ENCODE measurements at regions not wholly inside any gene's neighbourhood (a gene's known extent, or its start where the extent isn't known, plus 50 kb on each side); places are given as distances from the start of the nearest gene placed in this dataset.

DNA sequence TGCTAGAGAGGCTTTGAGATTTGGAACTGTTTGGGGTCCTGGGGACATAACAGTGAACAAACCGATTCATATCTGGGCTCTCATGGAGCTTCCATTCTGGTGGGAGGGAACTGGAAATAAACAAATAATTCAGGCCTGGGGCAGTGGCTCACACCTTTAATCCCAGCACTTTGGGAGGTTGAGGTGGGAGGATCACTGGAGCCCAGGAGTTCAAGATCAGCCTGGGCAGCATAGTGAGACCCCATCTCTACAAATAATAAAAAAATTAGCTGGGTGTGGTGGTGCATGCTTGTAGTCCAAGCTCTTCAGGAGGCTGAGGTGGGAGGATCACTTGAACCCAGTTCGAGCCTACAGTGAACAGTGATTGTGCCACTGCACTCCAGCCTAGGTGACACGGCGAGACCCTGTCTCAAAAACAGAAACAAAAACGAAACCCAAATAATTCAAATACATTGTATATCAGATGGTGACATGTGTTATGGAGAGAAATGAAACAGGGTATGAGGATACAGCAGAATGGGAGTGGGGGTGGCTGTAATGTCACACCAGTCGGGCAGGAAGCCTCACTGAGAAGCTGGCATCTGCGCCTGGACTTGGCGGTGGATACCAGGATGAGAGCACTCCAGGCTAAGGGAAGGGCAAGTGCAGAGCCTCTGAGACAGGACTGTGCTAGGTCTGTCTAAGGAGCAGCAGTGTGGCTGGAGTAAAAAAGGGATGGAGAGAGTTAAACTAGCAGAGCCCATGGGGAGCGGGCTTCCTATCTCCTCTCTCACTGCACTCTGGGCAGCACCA, 131.1 kb upstream of the ZNF536 start:
- no peaks in the 10 kb centered on the region for H3K9me3 ChIP-seq
- no peak for TF ChIP-seq Cebpa-rat (IDR thresholded peaks at IDR 0.05)
- no peaks in the 10 kb centered on the region for H3K27me3 ChIP-seq
- no peaks in the 10 kb centered on the region for H3K36me3 ChIP-seq
- H3K9ac ChIP-seq: no peak overlapping the region
- no peak overlapping the region for H3K4me2 ChIP-seq
- H3K27ac ChIP-seq: no peak overlapping the region
- H3K4me1 ChIP-seq: no peaks in the 10 kb centered on the region
- no peak overlapping the region for H3K4me3 ChIP-seq
- no peaks in the 10 kb centered on the region for H4K20me1 ChIP-seq

DNA sequence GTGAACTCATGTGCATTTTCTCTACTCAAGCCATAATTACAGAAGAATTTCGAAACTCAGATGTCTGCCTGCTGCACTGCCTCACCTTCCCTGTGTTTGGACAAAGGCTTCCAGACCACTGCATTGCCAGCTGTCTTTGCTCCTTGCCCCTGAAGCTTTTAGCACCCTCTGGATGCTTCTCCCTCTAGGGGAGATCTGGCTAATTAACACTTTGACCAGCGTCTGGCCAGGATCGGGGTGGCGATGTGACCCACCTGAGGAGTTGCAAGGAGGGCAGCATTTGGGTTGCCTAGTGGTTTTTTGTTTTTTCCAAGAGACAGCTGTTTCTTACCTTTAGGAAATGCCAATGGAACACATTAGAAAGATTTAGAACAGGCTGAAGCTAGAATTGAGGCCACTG, 127.7 kb upstream of the ZNF536 start:
- no peaks in the 10 kb centered on the region for H3K4me1 ChIP-seq
- TF ChIP-seq Cebpa-rat (IDR thresholded peaks at IDR 0.05): no peak
- no peaks in the 10 kb centered on the region for H4K20me1 ChIP-seq

DNA sequence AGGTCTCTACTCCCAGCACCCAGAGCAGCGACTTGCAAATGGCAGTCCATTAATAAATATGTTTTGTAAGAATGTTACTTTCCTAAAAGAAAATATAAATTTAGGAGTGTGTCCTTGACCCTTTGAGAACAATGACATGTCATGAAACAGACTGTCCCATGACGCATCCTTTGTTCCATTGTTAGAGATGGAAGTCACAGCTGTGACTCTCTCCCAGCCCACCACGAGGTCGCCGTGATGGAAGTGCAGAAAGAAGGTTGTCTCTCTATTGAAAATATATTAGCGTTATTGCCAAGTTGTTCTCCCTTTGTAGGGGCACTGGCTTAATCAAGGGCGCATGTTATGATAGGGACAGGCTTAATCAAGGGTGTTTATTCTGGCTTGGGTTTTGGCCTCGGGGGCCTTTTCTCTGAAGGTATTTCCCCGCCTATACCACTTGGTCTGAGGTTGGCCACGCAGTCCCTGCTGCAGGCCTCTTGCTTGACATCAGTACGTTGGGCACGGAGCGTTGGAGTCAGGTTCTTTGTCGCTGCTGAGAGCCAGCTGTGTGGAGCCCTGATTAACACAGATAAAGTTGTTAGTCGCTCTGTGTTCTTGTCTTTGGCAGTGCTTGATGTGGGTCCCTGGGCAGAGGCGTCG, 126.7 kb upstream of the ZNF536 start:
- H3K4me2 ChIP-seq: no peak overlapping the region
- H3K9me3 ChIP-seq: no peaks in the 10 kb centered on the region
- H3K27me3 ChIP-seq: no peaks in the 10 kb centered on the region
- H3K4me3 ChIP-seq: no peak overlapping the region
- no peak for TF ChIP-seq Cebpa-rat (IDR thresholded peaks at IDR 0.05)
- H4K20me1 ChIP-seq: no peaks in the 10 kb centered on the region
- no peak overlapping the region for H3K27ac ChIP-seq
- no peak overlapping the region for H3K9ac ChIP-seq
- H3K4me1 ChIP-seq: no peaks in the 10 kb centered on the region
- H3K36me3 ChIP-seq: no peaks in the 10 kb centered on the region

More for the DNA sequence above, 127.7 kb upstream of the ZNF536 start:
- Histone ChIP-seq H3K36me3 (no peaks in the 10 kb centered on the region), H3K9me3 (no peaks in the 10 kb centered on the region), H3K9ac (no peak overlapping the region), H3K4me3 (no peak overlapping the region), H3K4me2 (no peak overlapping the region), H3K27ac (no peak overlapping the region), H3K27me3 (no peaks in the 10 kb centered on the region)

DNA sequence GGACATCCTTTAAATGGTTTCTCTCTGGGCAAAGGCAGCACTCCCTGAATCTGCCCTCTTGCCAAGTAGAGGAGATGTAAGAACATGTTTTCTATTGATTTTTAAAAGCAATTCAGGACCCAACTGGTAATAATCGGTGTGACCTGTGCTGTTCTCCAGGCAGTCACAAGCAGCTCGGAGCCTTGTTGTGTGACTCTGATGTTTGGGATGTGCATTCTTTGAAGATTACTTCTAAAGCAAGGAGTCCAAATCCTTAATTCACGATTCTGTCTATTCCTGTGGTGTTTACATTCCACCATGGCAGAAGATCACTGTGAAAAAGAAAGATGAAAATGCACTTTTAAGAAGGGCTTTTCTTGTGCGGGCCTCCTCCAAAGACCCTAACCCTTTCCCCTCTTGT, 122.3 kb upstream of the ZNF536 start:
- Histone ChIP-seq H3K27ac (no peak overlapping the region), H3K9ac (no peak overlapping the region), H3K27me3 (no peaks in the 10 kb centered on the region), H3K4me3 (no peak overlapping the region), H4K20me1 (no peaks in the 10 kb centered on the region), H3K4me2 (no peak overlapping the region), H3K4me1 (no peaks in the 10 kb centered on the region), H3K9me3 (no peaks in the 10 kb centered on the region), H3K36me3 (no peaks in the 10 kb centered on the region)
- TF ChIP-seq Cebpa-rat (IDR thresholded peaks at IDR 0.05): no peak

GRCh38 chr19:30252214-30252613, 120.0 kb upstream of the ZNF536 start:
- H3K27ac ChIP-seq: no peak overlapping the region
- no peak overlapping the region for H3K4me2 ChIP-seq
- H3K4me1 ChIP-seq: no peaks in the 10 kb centered on the region
- no peaks in the 10 kb centered on the region for H3K36me3 ChIP-seq
- no peaks in the 10 kb centered on the region for H4K20me1 ChIP-seq
- no peak overlapping the region for H3K4me3 ChIP-seq
- H3K9me3 ChIP-seq: no peaks in the 10 kb centered on the region
- H3K9ac ChIP-seq: no peak overlapping the region
- no peak for TF ChIP-seq Cebpa-rat (IDR thresholded peaks at IDR 0.05)
- H3K27me3 ChIP-seq: no peaks in the 10 kb centered on the region

GRCh38 chr19:30253581-30253996, 118.6 kb upstream of the ZNF536 start:
- Histone ChIP-seq H3K36me3 (no peaks in the 10 kb centered on the region), H3K27ac (no peak overlapping the region), H3K9me3 (no peaks in the 10 kb centered on the region), H3K9ac (no peak overlapping the region), H3K27me3 (0 out of 2 replicates have a peak, but pooled peaks cover 3% of the 10 kb centered on the region), H3K4me2 (no peak overlapping the region), H3K4me1 (no peaks in the 10 kb centered on the region), H4K20me1 (no peaks in the 10 kb centered on the region), H3K4me3 (no peak overlapping the region)
- no peak for TF ChIP-seq Cebpa-rat (IDR thresholded peaks at IDR 0.05)

- no peak overlapping the region for H3K4me2 ChIP-seq
Observed at GRCh38 chr19:30254158-30254557, 118.0 kb upstream of the ZNF536 start.

DNA sequence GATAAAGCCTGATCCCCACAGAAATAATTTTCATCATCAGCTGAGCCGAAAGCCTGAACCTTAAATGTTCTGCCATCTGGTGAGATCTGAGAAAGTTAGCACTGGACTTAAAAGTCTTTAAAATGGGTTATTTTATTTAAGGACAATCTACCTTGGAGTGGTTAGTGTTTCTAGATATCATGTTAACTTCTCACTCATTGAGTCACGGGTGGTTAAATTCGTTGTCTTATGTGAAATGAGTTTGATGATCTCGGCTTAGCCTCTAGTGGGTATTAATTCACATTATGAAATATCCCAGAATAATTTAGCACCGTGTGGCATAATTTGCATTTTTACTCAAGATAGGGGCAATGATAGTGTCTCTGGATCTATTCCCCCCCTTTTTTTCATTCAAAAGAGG, 117.4 kb upstream of the ZNF536 start:
- Histone ChIP-seq H3K27ac (no peak overlapping the region), H4K20me1 (no peaks in the 10 kb centered on the region), H3K4me3 (no peak overlapping the region), H3K4me2 (no peak overlapping the region), H3K27me3 (0 out of 2 replicates have a peak, but pooled peaks cover 3% of the 10 kb centered on the region), H3K4me1 (no peaks in the 10 kb centered on the region), H3K9me3 (no peaks in the 10 kb centered on the region), H3K9ac (no peak overlapping the region), H3K36me3 (no peaks in the 10 kb centered on the region)
- TF ChIP-seq Cebpa-rat (IDR thresholded peaks at IDR 0.05): no peak

More at GRCh38 chr19:30254158-30254557, 118.0 kb upstream of the ZNF536 start:
- Histone ChIP-seq H3K36me3 (no peaks in the 10 kb centered on the region), H3K4me1 (no peaks in the 10 kb centered on the region), H3K4me3 (no peak overlapping the region), H3K27ac (no peak overlapping the region), H3K27me3 (0 out of 2 replicates have a peak, but pooled peaks cover 3% of the 10 kb centered on the region), H4K20me1 (no peaks in the 10 kb centered on the region), H3K9ac (no peak overlapping the region), H3K9me3 (no peaks in the 10 kb centered on the region)
- TF ChIP-seq Cebpa-rat (IDR thresholded peaks at IDR 0.05): no peak

GRCh38 chr19:30255791-30256495, 116.2 kb upstream of the ZNF536 start:
- Histone ChIP-seq H3K36me3 (no peaks in the 10 kb centered on the region), H3K9ac (no peak overlapping the region), H3K27ac (no peak overlapping the region), H3K4me2 (no peak overlapping the region), H3K4me1 (no peaks in the 10 kb centered on the region), H4K20me1 (no peaks in the 10 kb centered on the region), H3K9me3 (no peaks in the 10 kb centered on the region), H3K27me3 (0 out of 2 replicates have a peak, but pooled peaks cover 3% of the 10 kb centered on the region), H3K4me3 (no peak overlapping the region)
- TF ChIP-seq Cebpa-rat (IDR thresholded peaks at IDR 0.05): no peak

DNA sequence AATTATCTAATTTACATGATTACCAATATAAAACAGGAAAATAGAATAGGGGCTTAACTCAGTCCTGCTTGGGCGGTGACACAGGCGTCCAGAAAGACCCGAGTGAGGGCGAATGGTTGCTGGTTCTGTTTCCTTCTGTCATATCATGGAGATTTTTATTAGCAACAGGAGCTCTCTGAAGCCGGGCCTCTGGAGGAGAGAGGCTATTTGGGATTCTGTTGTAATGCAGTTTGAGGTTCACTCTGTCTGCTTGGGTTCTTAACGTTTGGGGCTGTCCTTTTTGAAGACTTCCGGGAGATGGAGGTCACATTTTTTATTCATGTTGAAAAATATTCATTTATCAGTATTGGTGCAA, 115.7 kb upstream of the ZNF536 start:
- Histone ChIP-seq H3K9me3 (no peaks in the 10 kb centered on the region), H4K20me1 (no peaks in the 10 kb centered on the region), H3K4me2 (no peak overlapping the region), H3K27ac (no peak overlapping the region), H3K4me1 (no peaks in the 10 kb centered on the region), H3K36me3 (no peaks in the 10 kb centered on the region), H3K9ac (no peak overlapping the region), H3K4me3 (no peak overlapping the region), H3K27me3 (0 out of 2 replicates have a peak, but pooled peaks cover 3% of the 10 kb centered on the region)
- no peak for TF ChIP-seq Cebpa-rat (IDR thresholded peaks at IDR 0.05)
